Pancreas (tissue), 10 donors: ENCODE measurements at regions not wholly inside any gene's neighbourhood (a gene's known extent, or its start where the extent isn't known, plus 50 kb on each side); places are given as distances from the start of the nearest gene placed in this dataset.

Source experiments
- ATAC-seq, 4 donors: fragments of 200-7000 bp; cut with Tn5 transposase; one replicate each; pipeline versions ENCODE4 v1.8.0 to v1.9.1; 2020; ENCODE audit warnings: mild to moderate bottlenecking in 4 of 4, moderate library complexity in 4 of 4
- DNase-seq, 6 donors: peaks; one replicate each; pipeline ENCODE4 v3.0.0-alpha.2; 2020
- FAIRE-seq: peaks from 2 replicates; lab custom pipeline; 2012; peaks lifted over from hg19 to GRCh38; lab: Jason Lieb, UNC
- H3K27ac ChIP-seq, 4 donors: fragments of 200-600 bp; sonication (generic); 1 replicate in 3 of 4; 2 replicates in 1 of 4; pipeline versions ENCODE4 v1.5.0 to v1.8.0; 2020
- H3K27me3 ChIP-seq, 4 donors: fragments of 200-600 bp; one replicate each; pipeline ENCODE4 v1.8.0; 2021
- H3K36me3 ChIP-seq, 3 donors: fragments of 200-600 bp; sonication (generic) in 1 of 3; one replicate each; pipeline versions ENCODE4 v1.5.0 to v1.8.0; 2020 to 2021
- H3K4me1 ChIP-seq, 3 donors: fragments of 200-600 bp; one replicate each; pipeline ENCODE4 v1.8.0; 2021
- H3K4me3 ChIP-seq, 4 donors: fragments of 200-600 bp; sonication (generic) in 2 of 4; one replicate each; pipeline versions ENCODE4 v1.5.0 to v1.8.0; 2020 to 2021
- H3K9me3 ChIP-seq, 4 donors: fragments of 200-600 bp; one replicate each; pipeline ENCODE4 v1.8.0; 2021
- CTCF ChIP-seq, 4 donors: fragments of 200-600 bp; sonication (generic) in 3 of 4; IDR thresholded peaks; one replicate each; pipeline versions ENCODE4 v1.5.0 to v1.8.0; 2021; ENCODE audit warnings: antibody characterized with exemption in 4 of 4
- WGBS, 2 donors: extraction: QIAGEN DNeasy Blood & Tissue Kit; methylation state at CpG; one replicate each; pipeline ENCODE4 v1.1.7; 2013; 5-methylcytosine and 5-hydroxymethylcytosine counted together
- intact Hi-C, 3 donors: fragments of 100-400 bp; cut with DNase I; formaldehyde crosslinking; loops; one replicate each; pipeline versions ENCODE4 v1.11.1 to v1.14.2; 2022
- donor health status: healthy with polysubstance abuse.
- donor health status: DM: no; HTN: no; CAD: no; lungs with moderate emphysema.
- donor health status: DM: no; HTN: no; CAD: no.
- donor health status: control.
- donor health status: control.
- donor health status: Bipolar disorder and iron deficiency.
- donor health status: DM: yes; HTN: yes; CAD: no.
- donor health status: DM: no; HTN: no; CAD: no.
- donor health status: DM: no; HTN: no; CAD: no.
- donor health status: DM: yes; HTN: yes; CAD: no.

GRCh38 chr9:87787735-87788134 is 61.8 kb downstream of the CTSL start:
- Histone ChIP-seq H3K27ac (no peak overlapping the region), H3K27me3 (no peaks in the 10 kb centered on the region), H3K4me1 (no peaks in the 10 kb centered on the region), H3K4me3 (no peak overlapping the region), H3K36me3 (no peaks in the 10 kb centered on the region), H3K9me3 (no peaks in the 10 kb centered on the region)
- DNase-seq (no peak), FAIRE-seq (no peak), ATAC-seq (no peak)
- intact Hi-C loops = no loop called here
- WGBS, 2 donors = 78 to 91% methylated on average over 5 of the region's 5 CpGs
- TF ChIP-seq CTCF (IDR thresholded peaks at IDR 0.05) = no peak

DNA sequence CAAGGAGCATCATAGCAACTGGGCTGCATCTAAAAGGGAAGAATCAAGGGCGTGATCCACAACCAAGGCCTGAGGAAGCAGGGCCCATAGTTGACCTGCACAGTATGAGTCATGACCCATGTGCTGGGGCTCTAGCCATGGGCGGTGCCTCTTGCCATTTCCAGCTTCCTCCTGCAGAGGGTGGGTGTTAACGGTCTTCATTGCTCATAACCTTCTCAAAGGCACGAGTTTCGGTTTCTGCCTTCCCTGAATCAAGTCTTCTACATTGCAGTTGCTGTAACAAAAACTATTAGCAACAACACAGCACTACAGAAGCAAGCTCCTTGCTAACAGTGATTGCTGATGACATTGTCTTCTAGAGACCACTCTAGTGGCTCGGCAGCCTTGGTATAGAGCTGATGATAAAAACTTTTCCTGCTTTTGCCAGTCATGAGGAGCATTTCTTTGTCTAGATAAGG is 66.9 kb downstream of the CTSL start:
- no peak for FAIRE-seq
- H3K36me3 ChIP-seq = no peaks in the 10 kb centered on the region
- WGBS, 2 donors = 84 to 85% methylated on average over 6 of the region's 6 CpGs

GRCh38 chr9:87793292-87793691 is 67.4 kb downstream of the CTSL start:
- no peaks in the 10 kb centered on the region for H3K27me3 ChIP-seq
- no peak for TF ChIP-seq CTCF (IDR thresholded peaks at IDR 0.05)
- FAIRE-seq = no peak
- intact Hi-C loops = no loop called here
- DNase-seq = no peak
- no peaks in the 10 kb centered on the region for H3K4me1 ChIP-seq
- H3K36me3 ChIP-seq = no peaks in the 10 kb centered on the region
- H3K9me3 ChIP-seq = no peaks in the 10 kb centered on the region
- peak overlapping the region in 1 of 4 donors; percentile 58 for H3K27ac ChIP-seq
- ATAC-seq = peak in 3 of 4 donors; percentile 39 to 77 (median 65)
- 75 to 83% methylated on average over 6 of the region's 6 CpGs for WGBS, 2 donors
- no peak overlapping the region for H3K4me3 ChIP-seq

More for the DNA sequence above, 66.9 kb downstream of the CTSL start:
- Histone ChIP-seq H3K4me3 (no peak overlapping the region), H3K9me3 (no peaks in the 10 kb centered on the region), H3K27ac (peak overlapping the region in 1 of 4 donors; percentile 58), H3K27me3 (no peaks in the 10 kb centered on the region), H3K4me1 (no peaks in the 10 kb centered on the region)
- ATAC-seq (peak in 3 of 4 donors; percentile 82 to 92 (median 92)), DNase-seq (peak in 3 of 6 donors; percentile 10 to 54 (median 20))
- intact Hi-C loops = no loop called here
- no peak for TF ChIP-seq CTCF (IDR thresholded peaks at IDR 0.05)

GRCh38 chr9:87795178-87795577 is 69.3 kb downstream of the CTSL start:
- H3K36me3 ChIP-seq = no peaks in the 10 kb centered on the region
- WGBS, 2 donors = 65 to 74% methylated on average over 4 of the region's 4 CpGs
- no peaks in the 10 kb centered on the region for H3K9me3 ChIP-seq
- intact Hi-C loops = no loop called here
- no peaks in the 10 kb centered on the region for H3K27me3 ChIP-seq
- H3K27ac ChIP-seq = no peak overlapping the region
- DNase-seq (no peak), ATAC-seq (no peak), FAIRE-seq (no peak)
- no peaks in the 10 kb centered on the region for H3K4me1 ChIP-seq
- no peak overlapping the region for H3K4me3 ChIP-seq
- no peak for TF ChIP-seq CTCF (IDR thresholded peaks at IDR 0.05)

- Histone ChIP-seq H3K36me3 (no peaks in the 10 kb centered on the region), H3K4me3 (no peak overlapping the region), H3K27ac (no peak overlapping the region), H3K27me3 (no peaks in the 10 kb centered on the region), H3K9me3 (no peaks in the 10 kb centered on the region), H3K4me1 (no peaks in the 10 kb centered on the region)
- DNase-seq = no peak
- FAIRE-seq = no peak
- no peak for ATAC-seq
- TF ChIP-seq CTCF (IDR thresholded peaks at IDR 0.05) = no peak
- 61 to 77% methylated on average over 2 of the region's 2 CpGs for whole genome bisulfite sequencing, 2 donors
- intact Hi-C loops = no loop called here
Observed at GRCh38 chr9:87796196-87796595, 70.3 kb downstream of the CTSL start.
